Tibial nerve (tissue), 4 donors: ENCODE measurements at regions not wholly inside any gene's neighbourhood (a gene's known extent, or its start where the extent isn't known, plus 50 kb on each side); places are given as distances from the start of the nearest gene placed in this dataset.

Experiments used
- CTCF ChIP-seq, 5 experiments: fragments of 200-600 bp in 3 of 5; fragments of 450-650 bp in 2 of 5; sonication (generic) in 3 of 5; IDR thresholded peaks; one replicate each; pipeline ENCODE4 v1.5.1; 2016 to 2019; ENCODE audit warnings: antibody characterized with exemption in 5 of 5, mild to moderate bottlenecking in 3 of 5, moderate library complexity in 2 of 5
- EP300 ChIP-seq, 2 donors: sonication (generic); formaldehyde crosslinking; IDR thresholded peaks; one replicate each; pipeline ENCODE4 v1.6.1; 2017; ENCODE audit warnings: antibody characterized with exemption in 2 of 2, mild to moderate bottlenecking in 1 of 2
- POLR2A ChIP-seq, 2 donors: fragments of 450-650 bp; IDR thresholded peaks; one replicate each; pipeline ENCODE4 v1.6.1; 2017; ENCODE audit warnings: antibody characterized with exemption in 2 of 2, mild to moderate bottlenecking in 2 of 2, moderate library complexity in 2 of 2

DNA sequence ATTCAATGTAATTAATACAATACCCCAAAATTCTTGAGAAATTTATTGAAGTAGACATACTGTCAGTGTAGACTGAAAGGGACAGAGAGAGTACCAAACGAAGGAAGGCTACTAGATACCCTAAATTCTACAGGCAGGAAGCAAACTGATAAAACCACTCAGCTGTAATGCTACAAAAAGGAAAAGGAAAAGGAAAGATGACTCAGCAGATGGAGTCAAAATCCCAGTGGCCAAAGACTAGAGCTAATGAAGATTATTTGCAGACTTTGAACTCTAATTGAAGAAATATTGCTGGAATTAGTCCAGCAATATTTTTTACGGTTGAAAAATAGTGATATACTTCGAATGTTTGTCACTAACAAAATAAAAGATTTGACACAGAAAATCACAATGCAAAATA is 671.9 kb downstream of the BRINP3 start:
- TF ChIP-seq POLR2A (IDR thresholded peaks at IDR 0.05): no peak
- no peak for TF ChIP-seq CTCF (IDR thresholded peaks at IDR 0.05)
- no peak for TF ChIP-seq EP300 (IDR thresholded peaks at IDR 0.05)
